Endothelial cell of umbilical vein (primary cell): ENCODE measurements at regions not wholly inside any gene's neighbourhood (a gene's known extent, or its start where the extent isn't known, plus 50 kb on each side); places are given as distances from the start of the nearest gene placed in this dataset.
"Not testable (repeated sequence)": the region's sequence is repeated elsewhere in the genome, so short reads cannot be mapped to it uniquely, and the experiment has no call there.

Experiments
- CTCF ChIP-seq, 2 donors: IDR thresholded peaks; 1 replicate in 1 of 2; 2 replicates in 1 of 2; pipeline ENCODE4 v1.5.1; 2011; ENCODE audit warnings: low read length in 2 of 2, mild to moderate bottlenecking in 2 of 2, moderate library complexity in 2 of 2, control low read depth in 1 of 2, inconsistent platforms in 1 of 2, low read depth in 1 of 2; ENCODE audit not compliant: insufficient read depth in 1 of 2; ENCODE audit errors: extremely low read depth in 1 of 2
- EZH2 ChIP-seq: IDR thresholded peaks from 2 replicates; pipeline ENCODE4 v1.6.1; 2012; ENCODE audit warnings: borderline replicate concordance, low read depth, mild to moderate bottlenecking, moderate library complexity, low read length, inconsistent platforms; ENCODE audit not compliant: severe bottlenecking
- JUN ChIP-seq: IDR thresholded peaks from 2 replicates; pipeline ENCODE4 v1.6.1; 2011; ENCODE audit warnings: borderline replicate concordance, low read depth; ENCODE audit not compliant: insufficient read length, insufficient read depth
- POLR2A ChIP-seq: IDR thresholded peaks from 2 replicates; pipeline ENCODE4 v1.6.1; 2012; ENCODE audit warnings: low read depth, mild to moderate bottlenecking, control low read depth, low read length
- POLR2AphosphoS5 ChIP-seq: IDR thresholded peaks from 2 replicates; pipeline ENCODE4 v1.6.1; 2012; ENCODE audit warnings: low read depth, mild to moderate bottlenecking, control low read depth, low read length, moderate library complexity; ENCODE audit not compliant: insufficient read depth

- TF ChIP-seq CTCF (IDR thresholded peaks at IDR 0.05; ENCODE audit: extremely low read depth in 1 of 2, insufficient read depth in 1 of 2, low read depth in 1 of 2, low read length in 2 of 2); JUN; POLR2AphosphoS5; POLR2A; EZH2: not testable (repeated sequence)
Observed at GRCh38 chr3:144984481-144984880, 1012.9 kb downstream of the DIPK2A start.
